ENCODE measurements at regions not wholly inside any gene's neighbourhood (a gene's known extent, or its start where the extent isn't known, plus 50 kb on each side); places are given as distances from the start of the nearest gene placed in this dataset.
"Not testable (repeated sequence)": the region's sequence is repeated elsewhere in the genome, so short reads cannot be mapped to it uniquely, and the experiment has no call there.

GRCh38 chr9:115461280-115461679 lies 343.3 kb upstream of the TNC start:
- ATAC-seq (no peak), DNase-seq (no peak)
- Histone ChIP-seq H3K36me3 (ENCODE audit: control insufficient read depth, insufficient read depth, low read length) (no peaks in the 10 kb centered on the region), H3K9me3 (ENCODE audit: control insufficient read depth, insufficient read depth, low read length) (no peaks in the 10 kb centered on the region), H3K4me1 (ENCODE audit: control insufficient read depth, insufficient read depth, low read length) (no peaks in the 10 kb centered on the region), H3K27me3 (ENCODE audit: control insufficient read depth, insufficient read depth, low read length) (no peaks in the 10 kb centered on the region), H3K27ac (ENCODE audit: low read length) (no peak overlapping the region), H3K4me3 (ENCODE audit: low read length) (no peak overlapping the region)
- Mint-ChIP-seq H3K36me3 (no peaks in the 10 kb centered on the region), H3K4me3 (no peak overlapping the region), H3K9me3 (peaks cover 5 to 8% of the 10 kb centered on the region in 2 donors), H3K27me3 (ENCODE audit: low read depth in 2 of 2) (no peaks in the 10 kb centered on the region), H3K4me1 (no peaks in the 10 kb centered on the region), H3K27ac (no peak overlapping the region)
- intact Hi-C loops (cut with micrococcal nuclease) = no loop called here
- no peak for TF ChIP-seq CTCF (IDR thresholded peaks at IDR 0.05)
- 90% methylated on average over 2 of the region's 3 CpGs for WGBS (ENCODE audit: insufficient coverage)

- no peaks in the 10 kb centered on the region for H3K36me3 Mint-ChIP-seq
- Histone ChIP-seq H3K4me1 (ENCODE audit: control insufficient read depth, insufficient read depth, low read length) (no peaks in the 10 kb centered on the region), H3K27me3 (ENCODE audit: control insufficient read depth, insufficient read depth, low read length) (no peaks in the 10 kb centered on the region), H3K27ac (ENCODE audit: low read length) (no peak overlapping the region), H3K9me3 (ENCODE audit: control insufficient read depth, insufficient read depth, low read length) (no peaks in the 10 kb centered on the region), H3K4me3 (ENCODE audit: low read length) (no peak overlapping the region), H3K36me3 (ENCODE audit: control insufficient read depth, insufficient read depth, low read length) (no peaks in the 10 kb centered on the region)
- no peaks in the 10 kb centered on the region for H3K4me1 Mint-ChIP-seq
- H3K27ac Mint-ChIP-seq = no peak overlapping the region
- no peaks in the 10 kb centered on the region for H3K27me3 Mint-ChIP-seq (ENCODE audit: low read depth in 2 of 2)
- TF ChIP-seq CTCF (IDR thresholded peaks at IDR 0.05) = no peak
- DNase-seq (no peak), ATAC-seq (no peak)
- WGBS (ENCODE audit: insufficient coverage) = 83% methylated on average over 7 of the region's 7 CpGs
- intact Hi-C loops (cut with micrococcal nuclease) = no loop called here
- peaks cover 3 to 8% of the 10 kb centered on the region in 2 donors for H3K9me3 Mint-ChIP-seq
- H3K4me3 Mint-ChIP-seq = no peak overlapping the region
Measured at GRCh38 chr9:115462623-115463022, 344.7 kb upstream of the TNC start.

- intact Hi-C loops (cut with micrococcal nuclease) = no loop called here
- no peak overlapping the region for H3K4me3 ChIP-seq (ENCODE audit: low read length)
- Mint-ChIP-seq H3K27ac (no peak overlapping the region), H3K36me3 (no peaks in the 10 kb centered on the region), H3K9me3 (peaks cover 0 to 6% of the 10 kb centered on the region in 2 donors), H3K4me1 (no peaks in the 10 kb centered on the region), H3K27me3 (ENCODE audit: low read depth in 2 of 2) (no peaks in the 10 kb centered on the region), H3K4me3 (no peak overlapping the region)
- DNase-seq = no peak
- peaks cover 6% of the 10 kb centered on the region for H3K9me3 ChIP-seq (ENCODE audit: control insufficient read depth, insufficient read depth, low read length)
- no peaks in the 10 kb centered on the region for H3K27me3 ChIP-seq (ENCODE audit: control insufficient read depth, insufficient read depth, low read length)
- no peak for ATAC-seq
- WGBS (ENCODE audit: insufficient coverage) = 89% methylated on average over 7 of the region's 7 CpGs
- TF ChIP-seq CTCF (IDR thresholded peaks at IDR 0.05) = no peak
- H3K4me1 ChIP-seq (ENCODE audit: control insufficient read depth, insufficient read depth, low read length) = no peaks in the 10 kb centered on the region
- no peaks in the 10 kb centered on the region for H3K36me3 ChIP-seq (ENCODE audit: control insufficient read depth, insufficient read depth, low read length)
- H3K27ac ChIP-seq (ENCODE audit: low read length) = no peak overlapping the region
Measured at GRCh38 chr9:115466756-115467155, 348.8 kb upstream of the TNC start.

- intact Hi-C loops (cut with micrococcal nuclease) = no loop called here
- 94% methylated on average over 1 of the region's 2 CpGs for WGBS (ENCODE audit: insufficient coverage)
- H3K4me1 Mint-ChIP-seq = no peaks in the 10 kb centered on the region
Measured at GRCh38 chr9:115469841-115470240, 351.9 kb upstream of the TNC start.

GRCh38 chr9:115473032-115473431 lies 355.1 kb upstream of the TNC start:
- 94% methylated on average over 3 of the region's 3 CpGs for WGBS (ENCODE audit: insufficient coverage)
- H3K4me3 Mint-ChIP-seq; H3K4me1 ChIP-seq (ENCODE audit: control insufficient read depth, insufficient read depth, low read length); H3K27me3 ChIP-seq (ENCODE audit: control insufficient read depth, insufficient read depth, low read length); H3K9me3 ChIP-seq (ENCODE audit: control insufficient read depth, insufficient read depth, low read length); ATAC-seq; DNase-seq; H3K36me3 Mint-ChIP-seq; H3K9me3 Mint-ChIP-seq; H3K27me3 Mint-ChIP-seq (ENCODE audit: low read depth in 2 of 2); H3K4me3 ChIP-seq (ENCODE audit: low read length); H3K27ac Mint-ChIP-seq; H3K36me3 ChIP-seq (ENCODE audit: control insufficient read depth, insufficient read depth, low read length); H3K27ac ChIP-seq (ENCODE audit: low read length); H3K4me1 Mint-ChIP-seq; intact Hi-C loops (cut with micrococcal nuclease): not testable (repeated sequence)

More at GRCh38 chr9:115469841-115470240, 351.9 kb upstream of the TNC start:
- Histone ChIP-seq H3K4me1 (ENCODE audit: control insufficient read depth, insufficient read depth, low read length) (no peaks in the 10 kb centered on the region), H3K27me3 (ENCODE audit: control insufficient read depth, insufficient read depth, low read length) (no peaks in the 10 kb centered on the region), H3K36me3 (ENCODE audit: control insufficient read depth, insufficient read depth, low read length) (no peaks in the 10 kb centered on the region), H3K4me3 (ENCODE audit: low read length) (no peak overlapping the region), H3K9me3 (ENCODE audit: control insufficient read depth, insufficient read depth, low read length) (peaks cover 6% of the 10 kb centered on the region), H3K27ac (ENCODE audit: low read length) (no peak overlapping the region)
- ATAC-seq (no peak), DNase-seq (no peak)
- TF ChIP-seq CTCF (IDR thresholded peaks at IDR 0.05) = no peak
- peaks cover 0 to 2% of the 10 kb centered on the region in 2 donors for H3K9me3 Mint-ChIP-seq
- H3K27me3 Mint-ChIP-seq (ENCODE audit: low read depth in 2 of 2) = no peaks in the 10 kb centered on the region
- no peaks in the 10 kb centered on the region for H3K36me3 Mint-ChIP-seq
- no peak overlapping the region for H3K4me3 Mint-ChIP-seq
- H3K27ac Mint-ChIP-seq = no peak overlapping the region

Data from natural killer cell (primary cell).